ENCODE measurements at regions not wholly inside any gene's neighbourhood (a gene's known extent, or its start where the extent isn't known, plus 50 kb on each side); places are given as distances from the start of the nearest gene placed in this dataset.

- Mint-ChIP-seq H3K36me3 (ENCODE audit: insufficient read depth, unreplicated experiment) (no peaks in the 10 kb centered on the region), H3K4me3 (ENCODE audit: unreplicated experiment) (no peak overlapping the region), H3K9me3 (ENCODE audit: unreplicated experiment) (peaks cover 5% of the 10 kb centered on the region), H3K27ac (ENCODE audit: low read depth, unreplicated experiment) (no peak overlapping the region), H3K4me1 (ENCODE audit: insufficient read depth, unreplicated experiment) (no peaks in the 10 kb centered on the region), H3K27me3 (ENCODE audit: insufficient read depth, unreplicated experiment) (no peaks in the 10 kb centered on the region)
- no TSS peak for BruUV-seq (replicated peaks)
- intact Hi-C loops (cut with micrococcal nuclease) = no loop called here
- ChIA-PET POLR2A (interaction anchor here (0.7 kb wide), 1 partner anchor 53 kb away, joined by 3 read pairs; no protein-coding TSS in a partner anchor), CTCF (interaction anchor here (0.7 to 1.1 kb wide), 2 partner anchors 132 to 1530 kb away, joined by 3 to 4 read pairs; no protein-coding TSS in a partner anchor)
- DNase-seq (ENCODE audit: unreplicated experiment) = no peak
- TF ChIP-seq CTCF (IDR thresholded peaks at IDR 0.05; ENCODE audit: unreplicated experiment) = no peak
These were observed 401.4 kb downstream of the TBL1XR1 start for GRCh38 chr3:176795891-176796290.

GRCh38 chr3:176794406-176794805, 402.9 kb downstream of the TBL1XR1 start:
- no TSS peak for BruUV-seq (replicated peaks)
- Mint-ChIP-seq H3K27ac (ENCODE audit: low read depth, unreplicated experiment) (no peak overlapping the region), H3K27me3 (ENCODE audit: insufficient read depth, unreplicated experiment) (no peaks in the 10 kb centered on the region), H3K4me1 (ENCODE audit: insufficient read depth, unreplicated experiment) (no peaks in the 10 kb centered on the region), H3K4me3 (ENCODE audit: unreplicated experiment) (no peak overlapping the region), H3K36me3 (ENCODE audit: insufficient read depth, unreplicated experiment) (no peaks in the 10 kb centered on the region), H3K9me3 (ENCODE audit: unreplicated experiment) (no peaks in the 10 kb centered on the region)
- ChIA-PET CTCF (no interaction called here), POLR2A (no interaction called here)
- no peak for TF ChIP-seq CTCF (IDR thresholded peaks at IDR 0.05; ENCODE audit: unreplicated experiment)
- no peak for DNase-seq (ENCODE audit: unreplicated experiment)
- intact Hi-C loops (cut with micrococcal nuclease) = no loop called here

DNA sequence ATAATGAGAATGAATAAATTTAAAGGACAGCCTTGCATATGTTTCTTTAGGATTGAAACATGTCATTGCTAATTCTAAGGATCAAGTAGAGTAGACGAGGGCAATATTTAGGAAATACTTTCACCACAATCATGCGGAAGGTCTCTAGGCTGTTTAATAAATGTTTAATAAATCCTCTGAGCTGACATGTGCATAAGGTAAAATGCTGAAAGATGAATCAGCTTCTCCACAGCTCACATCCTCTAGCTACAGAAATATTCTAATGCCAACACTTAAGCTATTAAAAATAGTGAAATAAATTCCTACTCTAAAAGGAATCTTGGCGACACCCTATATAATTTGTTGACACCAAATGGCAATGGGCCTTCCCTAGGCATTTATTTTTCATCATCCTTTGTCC, 407.3 kb downstream of the TBL1XR1 start:
- POLR2A ChIA-PET = interaction anchor here (0.6 kb wide), 1 partner anchor 20 kb away, joined by 3 read pairs; no protein-coding TSS in a partner anchor
- intact Hi-C loops (cut with micrococcal nuclease) = no loop called here
- H3K27me3 Mint-ChIP-seq (ENCODE audit: insufficient read depth, unreplicated experiment) = no peaks in the 10 kb centered on the region
- no peaks in the 10 kb centered on the region for H3K9me3 Mint-ChIP-seq (ENCODE audit: unreplicated experiment)
- H3K27ac Mint-ChIP-seq (ENCODE audit: low read depth, unreplicated experiment) = no peak overlapping the region
- no peaks in the 10 kb centered on the region for H3K36me3 Mint-ChIP-seq (ENCODE audit: insufficient read depth, unreplicated experiment)
- no TSS peak for BruUV-seq (replicated peaks)
- no peaks in the 10 kb centered on the region for H3K4me1 Mint-ChIP-seq (ENCODE audit: insufficient read depth, unreplicated experiment)
- no peak for TF ChIP-seq CTCF (IDR thresholded peaks at IDR 0.05; ENCODE audit: unreplicated experiment)
- no peak for DNase-seq (ENCODE audit: unreplicated experiment)
- no peak overlapping the region for H3K4me3 Mint-ChIP-seq (ENCODE audit: unreplicated experiment)
- CTCF ChIA-PET = no interaction called here

DNA sequence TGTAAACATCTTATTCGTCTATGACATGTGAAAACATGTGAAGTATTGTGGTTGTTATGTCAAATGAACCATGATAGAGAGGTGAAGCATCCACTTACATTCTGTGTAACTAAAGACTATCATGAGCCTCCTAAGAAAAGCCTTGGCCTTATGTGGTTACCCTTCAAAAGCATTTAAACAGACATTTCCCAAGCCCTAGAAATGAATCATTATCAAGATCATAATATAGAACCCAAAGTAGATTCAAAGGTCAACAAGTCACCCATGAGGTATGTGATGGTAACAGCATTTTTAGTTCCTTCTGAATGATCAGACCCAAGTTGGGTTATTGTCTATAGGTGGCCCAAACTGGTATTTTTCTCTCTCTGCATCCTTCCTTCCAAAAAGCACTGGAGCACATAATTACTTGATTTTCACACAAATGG, 408.0 kb downstream of the TBL1XR1 start:
- Mint-ChIP-seq H3K9me3 (ENCODE audit: unreplicated experiment) (no peaks in the 10 kb centered on the region), H3K27me3 (ENCODE audit: insufficient read depth, unreplicated experiment) (no peaks in the 10 kb centered on the region), H3K27ac (ENCODE audit: low read depth, unreplicated experiment) (no peak overlapping the region), H3K36me3 (ENCODE audit: insufficient read depth, unreplicated experiment) (no peaks in the 10 kb centered on the region), H3K4me3 (ENCODE audit: unreplicated experiment) (no peak overlapping the region), H3K4me1 (ENCODE audit: insufficient read depth, unreplicated experiment) (no peaks in the 10 kb centered on the region)
- DNase-seq (ENCODE audit: unreplicated experiment) = no peak
- intact Hi-C loops (cut with micrococcal nuclease) = no loop called here
- no peak for TF ChIP-seq CTCF (IDR thresholded peaks at IDR 0.05; ENCODE audit: unreplicated experiment)
- ChIA-PET POLR2A (no interaction called here), CTCF (no interaction called here)
- no TSS peak for BruUV-seq (replicated peaks)

Measured in MCF 10A (cell line).